GM18909 (cell line): ENCODE measurements at regions not wholly inside any gene's neighbourhood (a gene's known extent, or its start where the extent isn't known, plus 50 kb on each side); places are given as distances from the start of the nearest gene placed in this dataset.
"Not testable (repeated sequence)": the region's sequence is repeated elsewhere in the genome, so short reads cannot be mapped to it uniquely, and the experiment has no call there.

Experiments
- ATAC-seq: cut with Tn5 transposase; IDR thresholded peaks from one replicate; pipeline ENCODE4 v1.9.1; 2021; ENCODE audit warnings: mild to moderate bottlenecking; ENCODE audit not compliant: unreplicated experiment, poor library complexity

DNA sequence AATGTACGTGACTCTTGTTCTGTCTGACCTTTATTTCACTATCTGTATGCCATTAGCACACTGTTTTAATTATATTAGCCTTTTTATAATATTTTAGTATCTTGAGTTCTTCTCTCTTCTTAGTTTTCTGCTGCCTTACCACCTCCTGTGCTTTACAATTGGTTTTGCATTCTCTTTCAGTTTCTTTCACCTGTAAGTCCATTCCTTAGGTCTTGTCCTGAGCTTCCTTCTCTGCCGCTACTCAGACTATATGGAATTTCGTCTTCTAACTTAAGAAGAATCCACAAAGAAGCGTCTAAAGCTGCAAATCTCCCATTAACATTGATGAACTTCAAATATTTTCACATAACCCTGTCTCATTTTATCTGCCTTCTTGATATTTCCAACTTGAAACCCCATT lies 642.9 kb downstream of the MAT2B start:
- ATAC-seq: no peak

GRCh38 chr5:164152539-164152938 lies 647.1 kb downstream of the MAT2B start:
- not testable (repeated sequence) for ATAC-seq

- ATAC-seq: no peak
These were observed 648.2 kb downstream of the MAT2B start for GRCh38 chr5:164153469-164154172.

GRCh38 chr5:164170814-164171213 lies 665.4 kb downstream of the MAT2B start:
- no peak for ATAC-seq

GRCh38 chr5:164175083-164175482 lies 669.7 kb downstream of the MAT2B start:
- ATAC-seq: no peak

DNA sequence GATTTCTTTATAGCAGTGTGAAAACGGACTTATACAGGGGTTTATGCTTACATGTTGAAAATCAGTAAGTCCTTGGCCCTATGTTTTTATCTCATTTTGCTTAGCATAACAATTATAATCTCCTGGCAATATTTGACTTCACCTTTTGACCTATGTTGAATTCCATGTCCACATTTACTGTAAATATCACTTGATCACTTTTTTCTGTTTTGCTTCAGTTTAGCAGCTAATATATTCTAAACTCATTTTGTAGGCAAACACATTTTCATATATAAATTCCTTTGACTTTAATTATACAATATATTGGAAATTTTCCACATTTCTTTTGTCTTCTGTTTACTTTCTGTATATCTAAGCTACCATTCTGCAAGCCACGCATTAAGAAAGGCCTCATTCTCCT lies 674.0 kb downstream of the MAT2B start:
- no peak for ATAC-seq

DNA sequence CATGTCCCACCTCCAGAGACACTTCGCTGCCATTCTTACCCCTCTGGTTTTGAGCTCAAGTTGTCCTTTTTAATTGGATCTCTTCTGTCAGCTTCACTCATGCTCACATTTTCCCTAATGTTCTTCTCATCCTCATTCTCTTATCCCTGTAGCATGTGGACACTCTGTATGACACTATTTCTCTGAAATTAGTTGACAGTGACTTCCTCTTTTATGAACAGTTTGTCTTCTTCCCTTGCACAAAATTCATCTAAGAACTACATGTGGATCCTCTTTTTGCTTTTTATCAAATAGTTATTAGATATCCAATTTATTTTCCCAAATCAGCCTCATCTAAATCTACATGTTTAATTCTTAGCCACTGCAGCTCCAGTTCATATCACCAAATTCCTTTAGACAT lies 676.2 kb downstream of the MAT2B start:
- no peak for ATAC-seq

GRCh38 chr5:164184158-164184557 lies 678.7 kb downstream of the MAT2B start:
- no peak for ATAC-seq

- ATAC-seq: no peak
These were observed 679.6 kb downstream of the MAT2B start for GRCh38 chr5:164185000-164185399.

GRCh38 chr5:164186550-164186949 lies 681.1 kb downstream of the MAT2B start:
- ATAC-seq: no peak

DNA sequence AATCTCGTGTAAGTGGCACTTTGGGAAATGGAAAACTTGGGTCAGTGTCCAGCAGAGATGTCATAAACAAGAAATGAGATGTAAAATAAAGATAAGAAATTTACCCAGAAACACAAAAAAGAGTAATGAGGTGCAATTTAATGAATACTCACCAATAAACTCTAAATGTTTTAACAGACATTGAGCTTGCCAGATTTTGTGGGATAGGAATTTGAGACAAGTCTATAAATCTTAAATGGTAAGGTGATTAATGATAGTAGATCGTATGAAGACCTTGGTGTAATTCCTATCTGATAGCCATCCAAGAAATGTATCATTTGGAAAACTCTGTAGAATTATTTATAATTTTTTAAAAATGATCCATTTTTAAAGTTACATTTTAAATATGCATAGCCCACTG lies 682.4 kb downstream of the MAT2B start:
- ATAC-seq: no peak

GRCh38 chr5:164188733-164189148 lies 683.3 kb downstream of the MAT2B start:
- no peak for ATAC-seq

DNA sequence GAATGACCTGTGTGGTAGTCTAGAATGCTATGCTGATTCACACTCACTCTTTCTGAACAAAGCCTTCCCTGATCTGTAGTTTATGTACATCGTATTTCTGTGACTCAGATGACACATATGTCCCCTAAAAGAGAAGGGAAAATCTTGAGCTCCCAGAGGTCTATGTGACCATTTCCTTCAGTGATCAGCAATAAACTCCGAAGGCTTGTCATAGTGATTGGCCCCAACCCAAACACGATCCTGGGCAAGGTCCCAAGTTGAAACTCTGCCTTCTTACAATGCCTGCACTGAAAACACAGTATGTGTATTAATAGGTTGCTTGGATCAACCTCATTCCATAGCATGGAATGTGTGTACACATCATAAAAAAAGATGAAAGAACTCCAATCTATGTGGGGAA lies 685.8 kb downstream of the MAT2B start:
- no peak for ATAC-seq

- no peak for ATAC-seq
These were observed 696.9 kb downstream of the MAT2B start for GRCh38 chr5:164202338-164202737.

DNA sequence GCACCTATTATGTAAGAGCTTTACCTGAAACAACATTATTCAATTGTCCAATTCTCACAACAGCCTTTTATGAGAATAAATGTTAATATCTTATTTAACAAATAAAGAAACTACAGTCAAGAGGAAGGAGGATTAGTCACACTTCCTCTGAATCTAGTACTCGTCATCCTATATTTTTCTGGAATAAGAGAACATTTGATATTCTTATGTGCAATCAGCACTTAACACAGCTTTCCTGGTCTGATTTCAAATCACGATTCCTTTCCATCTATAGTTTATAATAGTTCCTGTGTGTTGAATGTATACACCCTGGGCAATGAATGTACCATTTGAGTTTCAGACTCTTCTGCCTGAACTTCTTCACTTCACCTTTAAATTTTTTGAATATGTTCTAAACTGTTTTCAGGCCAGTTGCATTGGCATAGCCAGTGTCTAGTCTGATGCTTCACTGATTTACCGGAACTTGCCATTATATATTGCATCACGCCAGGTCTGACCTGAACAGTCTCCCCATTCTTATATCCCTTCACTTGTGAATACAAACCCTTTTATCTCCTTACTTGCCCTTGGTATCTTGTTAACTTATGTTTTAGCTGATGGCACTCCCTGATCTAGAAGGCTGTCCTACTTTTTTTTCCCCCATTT lies 698.3 kb downstream of the MAT2B start:
- no peak for ATAC-seq

GRCh38 chr5:164204338-164204946 lies 699.0 kb downstream of the MAT2B start:
- ATAC-seq: no peak

DNA sequence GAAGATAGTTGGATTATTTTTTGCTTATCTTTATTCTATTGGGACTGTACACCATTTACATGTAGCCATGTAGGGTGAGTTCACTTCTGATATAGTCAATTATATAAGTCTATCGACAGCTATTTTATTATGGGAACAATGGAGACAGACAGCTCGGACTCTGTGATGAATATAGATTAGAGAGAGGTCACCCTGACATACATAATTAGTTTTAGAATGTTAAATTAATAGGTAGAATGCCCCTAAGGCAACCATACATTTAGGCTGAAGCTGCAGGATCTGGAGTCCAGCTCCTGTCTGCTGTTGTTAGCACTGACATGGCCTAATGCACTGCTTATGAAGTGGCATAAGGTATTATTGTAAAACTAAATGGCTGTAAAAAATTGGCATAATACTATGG lies 700.8 kb downstream of the MAT2B start:
- ATAC-seq: no peak

DNA sequence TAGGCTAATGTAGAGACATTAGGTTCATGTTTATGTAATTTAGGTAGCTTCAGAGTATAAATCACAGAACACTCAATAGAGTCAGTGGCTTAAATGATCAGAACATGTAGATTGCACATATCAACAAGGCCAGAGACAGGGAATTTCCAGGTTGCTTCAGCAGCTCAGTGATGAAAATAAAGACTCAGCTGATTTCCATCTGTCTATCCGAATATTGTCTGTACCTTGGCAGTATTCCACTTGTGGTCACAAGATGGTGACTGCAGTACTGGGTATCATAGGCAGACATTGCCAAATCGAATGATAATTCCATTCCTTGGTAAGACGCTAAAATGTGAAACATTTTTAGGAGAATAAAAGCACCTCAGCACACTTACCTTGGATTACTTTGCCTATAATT lies 702.2 kb downstream of the MAT2B start:
- ATAC-seq: no peak

GRCh38 chr5:164210491-164210890 lies 705.1 kb downstream of the MAT2B start:
- ATAC-seq: no peak

GRCh38 chr5:164214698-164215097 lies 709.3 kb downstream of the MAT2B start:
- ATAC-seq: no peak

DNA sequence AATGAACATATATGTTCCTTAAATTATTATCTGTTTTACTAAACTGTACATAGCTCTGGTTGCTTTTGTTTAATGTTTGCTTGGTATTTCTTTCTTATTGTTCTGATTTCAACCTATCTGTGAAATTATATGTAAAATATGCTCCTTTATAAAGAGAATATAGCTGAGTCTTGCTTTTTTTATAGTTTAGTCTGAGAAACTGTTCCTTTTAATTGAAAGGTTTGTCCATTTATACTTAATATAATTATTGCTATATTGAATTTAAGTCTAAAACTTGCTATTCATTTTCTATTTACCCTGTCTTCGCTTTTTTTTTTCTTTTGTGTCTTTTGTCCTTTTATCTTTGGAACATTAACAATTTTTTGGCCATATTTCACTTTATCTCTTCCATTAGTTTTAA lies 712.0 kb downstream of the MAT2B start:
- ATAC-seq: no peak

- ATAC-seq: no peak
These were observed 715.1 kb downstream of the MAT2B start for GRCh38 chr5:164220522-164220921.
